NCI-H69 (cell line): ENCODE measurements at regions not wholly inside any gene's neighbourhood (a gene's known extent, or its start where the extent isn't known, plus 50 kb on each side); places are given as distances from the start of the nearest gene placed in this dataset.

Experiments
- DNase-seq: peaks from one replicate; lab custom pipeline; 2025; lab: John Stamatoyannopoulos, UW

DNA sequence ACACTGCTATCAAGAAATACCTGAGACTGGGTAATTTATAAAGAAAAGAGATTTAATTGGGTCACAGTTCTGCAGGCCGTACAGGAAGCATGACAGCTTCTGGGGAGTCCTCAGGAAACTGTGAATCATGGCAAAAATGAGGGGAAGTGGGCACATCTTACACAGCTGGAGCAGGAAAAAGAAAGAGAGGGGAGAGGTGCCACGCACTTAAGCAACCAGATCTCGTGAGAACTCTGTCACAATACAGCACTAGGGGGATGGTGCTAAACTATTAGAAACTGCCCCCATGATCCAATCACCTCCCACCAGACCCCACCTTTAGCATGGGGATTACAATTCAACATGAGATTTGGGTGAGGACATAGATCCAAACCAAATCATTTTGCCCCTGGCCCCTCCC lies 105.5 kb upstream of the CPLX2 start:
- no peak for DNase-seq

- DNase-seq: no peak
These were observed 104.4 kb upstream of the CPLX2 start for GRCh38 chr5:175766963-175767362.

DNA sequence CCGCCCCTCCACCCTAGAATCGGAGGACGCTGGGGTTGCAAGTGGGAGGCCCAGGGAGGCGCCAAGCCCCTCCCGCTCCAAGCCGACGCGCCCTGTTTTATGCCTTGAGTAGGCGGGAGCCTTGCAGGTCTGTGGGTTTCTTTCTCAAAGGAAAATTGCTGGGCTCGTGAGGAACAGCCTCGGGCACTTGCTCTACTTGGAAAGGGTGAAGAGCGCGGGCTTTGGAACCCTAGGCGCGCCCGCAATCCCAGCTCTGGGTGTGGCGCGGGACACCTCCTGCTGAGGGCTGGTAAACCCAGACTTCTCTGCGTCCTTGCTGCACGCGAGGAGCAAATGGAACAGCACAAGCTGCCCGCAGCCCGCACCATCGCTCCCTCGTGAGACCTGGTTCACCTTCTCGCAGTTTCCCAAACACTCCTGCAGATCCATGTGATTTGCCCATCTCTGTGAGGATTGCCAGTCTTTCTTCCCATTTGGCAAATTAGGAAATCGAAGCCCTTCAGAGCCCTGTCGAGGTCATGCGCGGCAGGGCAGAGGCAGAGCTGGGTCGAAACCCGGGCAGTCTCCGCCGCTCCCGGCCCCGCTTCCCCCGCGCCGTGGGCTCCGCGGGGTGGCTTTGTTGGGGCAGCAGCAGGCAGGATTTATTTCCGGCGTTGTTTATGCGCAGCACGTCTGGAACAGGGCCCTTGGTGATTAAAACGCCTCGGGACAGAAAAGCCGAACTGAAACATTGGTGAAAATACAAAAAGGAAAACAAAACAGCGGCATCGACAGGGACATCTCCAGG lies 98.4 kb upstream of the CPLX2 start:
- peak; percentile 95 for DNase-seq

DNA sequence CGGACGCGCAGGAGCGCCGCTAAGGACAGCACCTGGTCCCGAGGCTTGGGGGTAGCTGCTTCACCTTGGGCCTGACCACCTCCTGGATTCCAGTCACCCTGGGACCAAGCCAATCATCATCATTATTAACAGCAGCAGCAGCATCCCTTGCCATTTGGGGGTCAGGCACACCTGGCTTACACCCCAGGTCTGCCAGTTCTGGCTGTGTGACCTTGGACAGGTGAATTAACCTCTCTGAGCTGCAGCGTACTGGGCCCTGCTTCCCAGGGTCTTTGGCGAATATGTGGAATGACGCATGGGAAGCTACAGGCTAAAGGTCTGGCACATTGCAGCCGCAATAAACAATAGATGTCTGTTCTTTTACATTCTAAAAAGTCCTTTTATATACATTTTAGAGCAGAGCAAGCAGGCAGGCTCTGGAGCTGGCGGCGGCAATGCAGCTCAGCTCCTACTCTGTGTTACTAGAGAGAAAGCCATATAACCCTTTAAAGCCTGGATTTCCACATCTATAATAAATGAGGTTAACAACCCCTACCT lies 97.8 kb upstream of the CPLX2 start:
- no peak for DNase-seq

DNA sequence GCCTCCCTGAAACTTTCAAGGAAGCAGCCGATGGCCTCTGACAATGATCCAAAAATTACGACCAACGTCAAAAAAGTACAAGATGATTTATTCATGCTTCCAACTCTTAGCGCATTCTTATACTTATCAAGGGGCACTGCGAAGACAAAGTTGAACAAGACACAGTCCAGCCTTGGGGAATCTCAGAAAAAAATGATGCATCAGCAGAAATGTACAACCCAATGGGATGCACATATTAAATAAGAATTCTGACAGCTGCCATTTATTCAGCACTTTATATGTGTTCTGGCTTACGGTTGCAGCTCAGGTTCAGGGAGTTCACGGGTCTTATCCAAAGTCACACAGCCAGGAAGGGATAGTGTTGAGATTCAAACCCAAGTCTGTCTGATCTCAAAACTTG lies 96.0 kb upstream of the CPLX2 start:
- no peak for DNase-seq

DNA sequence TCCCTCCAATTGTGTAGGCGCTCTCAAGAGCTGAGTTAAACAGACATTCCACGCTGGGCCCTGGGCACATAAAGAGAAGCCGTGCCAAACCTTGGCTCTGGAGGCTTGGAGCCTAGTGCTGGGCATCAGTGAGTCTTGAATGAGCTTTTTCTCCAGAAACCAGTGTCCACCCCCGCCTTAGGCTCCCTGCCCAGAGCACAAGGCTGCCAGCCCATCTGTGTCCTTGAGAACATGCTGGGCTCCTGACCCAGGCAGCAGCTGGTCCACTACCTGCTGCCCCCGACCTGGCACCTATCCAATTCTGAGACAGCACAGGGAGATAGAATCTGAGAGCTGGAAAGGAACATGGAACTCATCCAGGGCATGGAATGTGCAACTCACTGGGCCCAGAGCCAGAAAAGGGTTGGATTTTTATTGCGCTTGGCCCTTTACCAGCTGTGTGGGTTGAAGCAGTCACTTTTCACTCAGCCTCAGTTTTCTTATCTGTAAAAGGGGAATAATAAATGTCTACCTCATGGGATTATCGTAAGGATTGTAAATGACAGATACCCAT lies 92.4 kb upstream of the CPLX2 start:
- DNase-seq: peak; percentile 99

DNA sequence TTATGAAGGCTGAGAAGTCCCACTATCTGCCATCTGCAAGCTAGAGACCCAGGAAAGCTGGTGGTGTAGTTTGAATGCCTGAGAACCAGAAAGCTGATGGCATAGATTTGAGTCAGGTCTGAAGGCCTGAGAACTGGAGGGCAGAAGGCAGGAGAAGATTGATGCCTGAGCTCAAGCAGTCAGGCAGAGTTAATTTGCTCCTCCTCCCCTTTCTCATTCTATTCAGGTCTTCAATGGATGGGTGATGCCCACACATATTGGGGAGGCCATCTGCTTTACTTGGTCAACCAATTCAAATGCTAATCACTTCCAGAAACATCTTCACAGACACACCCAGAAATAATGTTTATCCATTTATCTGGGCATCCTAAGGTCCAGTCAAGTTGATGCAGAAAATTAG lies 87.6 kb upstream of the CPLX2 start:
- peak; percentile 75 for DNase-seq

GRCh38 chr5:175784230-175784629 lies 87.1 kb upstream of the CPLX2 start:
- peak; percentile 87 for DNase-seq

- DNase-seq: no peak
These were observed 85.7 kb upstream of the CPLX2 start for GRCh38 chr5:175785681-175786080.

- DNase-seq: no peak
These were observed 83.1 kb upstream of the CPLX2 start for GRCh38 chr5:175788155-175788787.

DNA sequence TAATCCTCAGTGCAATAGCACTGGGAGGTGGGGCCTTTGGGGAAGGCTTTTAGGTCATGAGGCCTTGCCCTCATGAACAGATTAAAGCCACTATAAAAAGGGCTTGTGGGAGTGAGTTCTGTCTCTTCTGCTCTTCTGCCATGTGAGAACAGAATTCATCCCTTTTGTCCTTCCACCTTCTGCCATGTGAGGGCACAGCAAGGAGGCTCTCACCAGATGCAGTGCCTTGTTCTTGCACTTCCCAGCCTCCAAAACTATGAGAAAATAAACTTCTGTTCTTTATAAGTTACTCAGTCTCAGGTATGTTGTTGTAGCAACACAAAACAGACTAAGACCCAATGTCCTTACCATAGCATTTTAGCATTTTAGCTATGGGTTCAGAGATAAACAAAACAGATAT lies 81.7 kb upstream of the CPLX2 start:
- DNase-seq: no peak

DNA sequence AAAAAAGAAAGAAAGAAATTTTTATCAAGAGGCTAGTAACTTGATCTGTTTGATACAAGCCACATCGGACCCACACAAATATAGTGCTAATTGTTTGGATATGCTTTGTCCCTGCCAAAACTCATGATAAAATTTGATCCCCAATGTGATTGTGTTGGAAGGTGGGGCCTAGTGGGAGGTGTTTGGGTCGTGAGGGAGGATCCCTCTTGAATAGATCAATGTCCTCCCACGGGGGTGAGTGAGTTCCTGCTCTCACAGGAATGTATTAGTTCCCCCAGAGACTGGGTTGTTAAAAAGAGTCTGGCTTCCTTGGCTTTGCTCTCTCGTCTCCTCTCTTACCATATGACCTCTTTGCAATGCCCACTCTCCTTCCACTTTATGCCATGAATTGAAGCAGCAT lies 80.6 kb upstream of the CPLX2 start:
- no peak for DNase-seq

GRCh38 chr5:175795959-175796358 lies 75.4 kb upstream of the CPLX2 start:
- DNase-seq: peak; percentile 62

DNA sequence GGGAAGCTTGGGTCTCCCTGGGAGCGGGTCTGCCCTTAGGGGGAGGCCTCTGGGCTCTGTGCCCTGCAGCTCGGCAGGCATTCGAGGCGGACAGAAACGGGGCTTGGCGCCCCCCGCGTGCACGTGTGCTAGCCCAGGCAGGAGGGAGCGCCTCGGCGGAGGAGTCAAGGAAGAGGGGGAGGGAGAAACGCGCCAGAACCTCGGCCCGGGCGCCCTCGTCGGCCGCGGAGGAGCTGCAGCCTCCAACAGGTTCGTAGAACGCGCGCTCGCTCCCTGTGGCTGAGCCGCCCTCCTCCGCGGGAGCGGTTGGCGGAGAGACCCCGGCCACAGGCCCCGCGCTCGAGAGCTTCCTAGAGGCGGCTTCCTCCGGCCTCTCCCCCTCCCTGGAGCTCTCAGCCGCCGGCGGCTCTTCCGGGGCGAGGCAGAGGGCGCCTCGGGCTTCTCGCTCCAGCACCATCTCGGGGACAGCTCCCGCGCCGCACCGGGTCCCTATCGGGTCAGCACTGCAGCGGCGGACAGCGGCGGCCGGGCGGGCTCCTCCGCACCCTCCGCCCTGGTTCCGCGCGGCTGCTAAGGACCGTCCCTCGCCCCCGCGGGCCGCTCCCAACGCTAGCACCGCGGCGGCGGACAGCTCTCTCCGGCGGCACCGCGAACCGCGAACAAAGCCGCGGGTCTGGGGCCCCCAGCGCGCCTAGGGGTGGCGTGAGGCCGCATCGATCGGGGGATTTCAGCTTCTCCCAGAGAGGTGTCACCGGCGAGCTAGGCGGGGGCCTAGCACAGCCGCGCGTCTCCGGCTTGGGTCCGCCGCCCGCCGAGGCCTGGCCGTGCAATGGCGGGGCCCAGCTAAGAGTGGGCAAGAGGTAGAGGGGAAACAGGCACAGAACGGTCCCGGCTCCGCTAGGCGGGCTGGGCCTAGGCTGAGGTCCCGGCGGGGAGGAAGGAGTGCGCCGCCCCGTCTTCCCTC lies 74.6 kb upstream of the CPLX2 start:
- peak; percentile 92 for DNase-seq

DNA sequence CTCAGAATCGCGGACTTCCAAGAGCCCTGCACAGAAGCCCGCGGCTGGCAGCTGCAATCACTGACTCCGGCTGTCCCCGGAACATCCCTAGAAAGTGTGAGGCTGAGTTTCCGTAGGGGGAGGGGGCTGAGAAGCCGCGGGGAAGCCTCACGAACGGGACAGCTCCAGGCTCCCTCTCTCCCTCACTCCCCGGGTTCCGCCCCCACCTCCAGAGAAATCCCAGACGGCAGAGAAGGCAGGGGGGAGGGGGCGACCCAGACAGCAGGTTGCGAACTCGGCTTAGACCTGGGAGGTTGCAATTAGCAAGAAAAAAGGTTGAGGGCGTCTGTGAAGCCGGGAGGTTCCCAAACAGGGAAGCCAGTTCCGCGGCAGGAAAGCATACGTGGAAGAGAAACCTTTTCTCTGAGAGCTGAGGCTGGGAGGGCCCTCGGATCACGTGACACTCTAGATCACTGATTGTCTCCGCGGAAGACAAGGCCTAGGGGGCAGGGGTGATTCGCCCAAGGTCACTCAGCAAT lies 73.8 kb upstream of the CPLX2 start:
- DNase-seq: peak; percentile 96

GRCh38 chr5:175798626-175799025 lies 72.8 kb upstream of the CPLX2 start:
- no peak for DNase-seq

DNA sequence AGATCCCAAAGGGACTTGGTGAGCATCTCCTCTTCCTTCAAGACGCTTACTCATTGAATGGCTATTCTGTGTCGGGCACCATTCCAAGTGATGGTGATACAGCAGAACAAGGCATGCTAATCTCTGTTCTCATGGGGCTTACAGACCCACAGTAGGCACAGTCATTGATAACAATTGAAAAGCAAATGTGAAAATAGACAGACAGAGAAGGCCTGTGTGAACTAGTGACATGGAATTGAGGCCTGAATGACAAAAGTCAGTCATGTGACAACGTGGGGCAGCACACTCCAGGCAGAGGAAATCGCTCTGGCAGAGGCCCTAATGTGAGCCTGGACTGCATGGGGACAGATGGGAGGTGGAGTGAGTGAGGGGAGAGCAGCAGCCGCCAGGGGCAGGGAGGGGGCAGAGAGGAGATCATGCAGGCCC lies 70.7 kb upstream of the CPLX2 start:
- peak; percentile 71 for DNase-seq

DNA sequence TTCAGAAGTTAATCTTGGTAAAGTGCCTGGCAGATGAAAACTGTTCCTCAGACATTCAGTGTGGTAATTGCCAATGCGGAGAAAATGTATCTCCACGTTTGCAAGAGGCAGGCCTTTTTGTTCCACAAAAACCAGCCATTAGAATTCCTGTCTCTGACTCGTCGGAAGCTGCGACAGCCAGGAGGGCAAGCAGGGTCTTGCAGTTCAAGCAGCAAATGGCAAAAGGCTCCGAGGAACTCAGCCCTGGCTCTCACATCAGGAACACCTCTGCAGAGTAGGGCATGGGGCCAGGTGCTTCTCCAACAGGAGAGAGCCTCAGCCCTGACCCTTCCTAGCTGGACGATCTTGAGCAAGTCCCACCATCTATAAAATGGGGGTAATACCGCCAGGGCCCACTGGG lies 69.0 kb upstream of the CPLX2 start:
- no peak for DNase-seq

GRCh38 chr5:175803254-175803653 lies 68.1 kb upstream of the CPLX2 start:
- no peak for DNase-seq

GRCh38 chr5:175803736-175804454 lies 67.5 kb upstream of the CPLX2 start:
- DNase-seq: no peak
